GM19468 (cell line): ENCODE measurements at regions not wholly inside any gene's neighbourhood (a gene's known extent, or its start where the extent isn't known, plus 50 kb on each side); places are given as distances from the start of the nearest gene placed in this dataset.

Experiments
- ATAC-seq: cut with Tn5 transposase; IDR thresholded peaks from one replicate; pipeline ENCODE4 v1.9.1; 2021; ENCODE audit warnings: mild to moderate bottlenecking, moderate library complexity, moderate number of reproducible peaks; ENCODE audit not compliant: unreplicated experiment; ENCODE audit errors: extremely low read depth

GRCh38 chr7:136551618-136552017, 316.8 kb upstream of the CHRM2 start:
- no peak for ATAC-seq

DNA sequence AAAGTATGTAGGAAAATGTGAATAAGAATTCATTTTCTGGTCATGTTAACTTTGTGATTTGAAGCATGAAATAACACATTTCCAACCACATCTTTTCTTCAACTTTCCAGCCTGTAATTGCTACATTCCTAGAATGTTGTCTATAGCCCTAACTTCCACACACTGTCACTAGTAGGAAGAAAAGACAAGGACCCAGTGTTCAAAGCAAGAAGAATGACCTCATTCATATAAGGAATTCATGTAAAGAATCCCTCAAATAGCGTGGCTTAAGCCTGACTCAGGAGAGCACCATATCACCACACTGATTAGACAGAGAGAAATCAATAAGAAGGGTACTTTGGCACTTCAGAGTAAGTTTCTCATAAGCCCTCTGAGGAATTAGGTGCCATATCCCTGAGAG, 318.7 kb upstream of the CHRM2 start:
- no peak for ATAC-seq

- no peak for ATAC-seq
Measured at GRCh38 chr7:136533732-136534131, 334.7 kb upstream of the CHRM2 start.

DNA sequence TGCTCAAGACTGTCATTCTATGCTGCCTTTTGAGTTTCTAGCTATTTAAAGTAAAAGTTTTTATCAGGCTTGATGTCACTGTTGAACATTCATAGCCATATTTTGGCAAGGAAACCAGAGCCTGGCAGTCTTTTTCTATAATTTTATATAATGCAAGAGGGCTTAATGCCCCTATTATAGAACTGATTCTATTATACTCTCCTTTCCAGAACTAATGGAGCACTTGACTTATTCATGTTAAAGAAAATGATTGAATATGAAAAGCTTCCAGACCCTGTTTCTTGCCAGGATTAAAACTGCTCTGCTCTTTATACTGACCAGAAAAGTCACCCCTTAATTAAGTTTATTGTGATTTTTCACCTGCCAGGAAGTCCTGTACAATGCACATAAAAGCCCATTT, 337.6 kb upstream of the CHRM2 start:
- ATAC-seq, result no peak

DNA sequence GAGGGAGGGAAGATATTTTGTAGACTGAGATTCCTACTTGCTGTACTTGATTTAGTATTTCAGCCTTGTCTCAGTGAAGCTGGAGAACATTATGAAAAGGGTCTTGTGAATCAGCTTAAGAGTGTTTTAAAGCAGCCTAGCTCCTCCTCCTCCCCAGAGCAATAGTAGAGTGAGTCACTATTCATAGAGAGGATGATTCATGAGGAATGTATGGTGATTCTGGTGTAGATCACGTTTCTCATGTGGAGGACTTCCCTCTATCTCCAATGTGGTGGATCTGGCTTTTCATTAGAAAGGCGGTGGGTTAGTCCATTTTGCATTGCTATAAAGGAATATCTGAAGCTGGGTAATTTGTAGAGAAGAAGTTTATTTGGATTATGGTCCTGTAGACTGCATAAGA, 340.1 kb upstream of the CHRM2 start:
- ATAC-seq, result no peak

DNA sequence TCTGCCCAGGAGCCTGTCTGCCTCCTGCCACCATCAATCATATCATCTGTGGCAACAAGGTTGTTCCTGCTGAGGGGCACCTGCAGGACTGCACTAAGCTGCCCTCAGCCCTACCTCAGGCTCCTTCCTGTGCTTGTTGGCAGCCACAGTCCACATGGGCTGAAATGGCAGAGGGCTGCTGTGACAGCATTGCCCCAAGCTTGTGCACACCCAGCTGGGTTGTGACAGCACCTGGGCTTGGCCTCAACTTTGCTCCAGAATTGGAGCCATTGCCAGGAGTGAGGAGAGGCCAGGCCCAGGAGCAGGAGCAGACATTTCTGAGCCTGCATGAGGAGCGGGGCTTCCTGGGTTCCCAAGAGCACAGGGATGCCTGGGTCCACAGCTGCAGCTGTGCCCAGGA, 340.9 kb upstream of the CHRM2 start:
- no peak for ATAC-seq

DNA sequence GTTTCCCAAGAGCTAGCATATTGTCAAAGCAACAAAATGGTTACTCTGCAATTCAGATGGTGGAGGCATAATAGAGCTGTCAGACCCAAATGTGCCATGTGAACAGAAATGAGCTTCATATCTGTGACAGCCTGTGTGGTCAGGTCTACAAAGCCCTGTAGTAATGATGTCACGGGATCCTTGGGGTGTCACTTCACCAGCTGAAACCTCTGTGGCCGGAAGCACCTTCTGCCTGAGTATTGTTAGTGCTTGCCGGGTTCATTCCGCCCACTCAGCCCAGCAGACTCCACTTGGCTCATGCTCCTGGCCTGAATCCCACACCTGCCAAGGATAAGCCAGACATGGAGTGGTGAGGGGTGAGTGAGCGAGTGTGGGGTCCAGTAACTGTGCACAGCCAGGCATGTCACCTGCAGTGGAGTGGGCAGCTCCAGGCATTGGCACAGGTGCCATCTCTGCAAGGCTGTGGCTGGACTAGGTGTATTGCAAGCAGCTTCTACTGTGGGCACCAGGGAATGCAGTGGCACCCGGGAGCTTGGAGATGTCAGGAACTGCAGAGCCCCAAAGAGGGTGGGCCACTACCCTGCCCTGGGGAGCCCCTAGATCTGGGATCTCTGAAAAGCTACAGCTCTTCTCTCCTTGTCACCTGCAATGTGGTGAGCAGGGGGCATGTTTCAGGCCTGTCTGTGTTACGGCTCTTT, 341.9 kb upstream of the CHRM2 start:
- no peak for ATAC-seq

- ATAC-seq, result no peak
Measured at GRCh38 chr7:136523571-136523970, 344.9 kb upstream of the CHRM2 start.

- ATAC-seq, result no peak
Measured at GRCh38 chr7:136517971-136518370, 350.5 kb upstream of the CHRM2 start.

GRCh38 chr7:136514776-136515175, 353.7 kb upstream of the CHRM2 start:
- ATAC-seq, result no peak

GRCh38 chr7:136513744-136514143, 354.7 kb upstream of the CHRM2 start:
- ATAC-seq, result no peak

DNA sequence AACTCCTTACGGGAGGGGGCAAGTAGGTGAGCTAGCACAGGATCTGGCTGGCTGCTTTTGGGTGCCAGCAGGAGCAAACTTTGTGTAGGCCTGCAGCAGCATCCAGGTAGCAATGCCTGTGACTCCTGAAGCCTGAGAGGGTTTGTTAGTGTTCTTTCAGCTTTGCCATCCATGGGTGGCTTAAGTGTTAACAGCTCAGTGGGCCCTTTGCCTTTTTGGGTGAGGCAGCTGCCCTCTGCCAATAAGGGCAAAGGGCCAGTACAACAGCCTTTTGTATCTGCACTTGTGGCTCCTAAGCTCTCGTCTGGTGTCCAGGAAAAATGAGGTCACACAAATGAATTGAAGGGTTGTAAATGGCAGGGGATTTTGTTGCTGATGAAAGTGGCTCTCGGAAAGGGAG, 359.0 kb upstream of the CHRM2 start:
- ATAC-seq, result no peak

- ATAC-seq, result no peak
Measured at GRCh38 chr7:136502162-136502561, 366.3 kb upstream of the CHRM2 start.

- ATAC-seq, result no peak
Measured at GRCh38 chr7:136501151-136501550, 367.3 kb upstream of the CHRM2 start.

- ATAC-seq, result no peak
Measured at GRCh38 chr7:136496551-136496950, 371.9 kb upstream of the CHRM2 start.

DNA sequence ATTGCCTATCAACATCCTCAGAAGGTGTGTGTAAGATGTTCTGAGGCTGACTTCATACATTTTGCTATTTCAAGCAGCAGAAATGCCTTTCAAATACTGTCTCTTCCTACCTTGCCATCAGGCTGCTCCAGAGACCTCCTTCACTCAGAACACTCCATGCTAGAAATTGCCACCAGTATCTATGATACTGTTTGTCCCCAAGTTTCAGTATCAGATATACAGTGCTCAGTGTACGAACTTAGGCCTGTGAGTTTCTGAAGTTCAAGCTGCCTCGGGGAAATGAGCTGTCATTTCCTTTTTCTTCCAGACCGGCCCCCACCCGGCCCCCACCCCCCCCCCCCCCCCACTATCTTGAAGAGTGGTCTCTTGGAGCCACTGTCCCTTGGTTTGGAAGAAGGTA, 373.4 kb upstream of the CHRM2 start:
- ATAC-seq, result no peak

DNA sequence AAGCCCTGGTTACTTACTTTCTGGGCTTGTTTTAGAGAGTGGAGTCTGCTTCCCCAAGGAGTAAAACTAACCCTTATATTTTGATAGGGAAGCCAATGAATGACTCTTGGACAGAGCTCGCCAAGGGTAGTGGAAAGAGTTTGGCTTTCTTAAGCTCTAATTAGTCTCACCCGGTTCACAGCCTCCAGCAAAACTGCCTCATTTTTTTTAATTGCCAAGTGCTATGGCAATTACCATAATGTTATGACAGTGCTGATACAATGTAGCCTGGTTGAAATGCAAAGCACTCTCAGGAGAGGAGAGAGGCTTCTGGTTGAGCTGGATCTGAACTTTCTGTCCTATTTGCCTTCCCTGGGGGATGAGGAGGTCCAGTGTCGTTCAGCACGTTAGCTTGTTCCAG, 376.1 kb upstream of the CHRM2 start:
- ATAC-seq, result no peak

DNA sequence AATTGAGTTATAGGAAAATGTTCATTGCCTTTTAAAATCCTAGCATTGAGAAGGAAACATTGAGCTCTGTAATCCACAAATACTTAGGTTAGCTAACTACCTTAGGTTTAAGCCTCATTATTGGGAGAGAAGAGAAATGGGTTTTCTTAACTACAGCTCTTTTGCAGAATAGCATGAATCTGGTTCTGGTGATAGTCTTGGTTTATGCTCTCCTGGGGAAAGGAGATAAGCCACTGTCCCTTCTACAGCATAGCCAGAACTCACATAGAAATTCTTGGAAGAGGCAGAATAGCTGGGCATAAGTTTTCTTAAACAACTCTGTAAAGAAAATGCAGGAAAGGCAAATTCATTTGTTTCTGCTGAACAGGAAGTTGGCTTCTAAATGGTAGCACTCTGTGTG, 378.6 kb upstream of the CHRM2 start:
- no peak for ATAC-seq

- no peak for ATAC-seq
Measured at GRCh38 chr7:136480901-136481300, 387.6 kb upstream of the CHRM2 start.

DNA sequence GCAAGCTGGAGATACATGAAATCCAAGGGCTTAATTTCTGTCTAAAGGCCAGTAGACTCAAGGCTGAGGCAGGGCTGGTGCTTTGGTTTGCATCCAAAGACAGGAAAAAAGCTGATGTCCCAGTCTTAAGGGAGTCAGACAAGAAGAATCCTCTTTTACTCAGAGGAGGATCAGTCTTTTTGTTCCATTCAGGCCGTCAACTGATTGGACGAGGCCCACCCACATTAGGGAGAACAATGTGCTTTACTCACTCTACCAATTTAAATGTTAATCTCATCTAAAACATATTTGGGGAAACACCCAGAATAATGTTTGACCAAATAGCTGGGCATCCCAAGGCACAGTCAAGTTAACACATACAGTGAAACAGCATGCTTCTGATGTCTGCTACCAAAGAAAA, 388.5 kb upstream of the CHRM2 start:
- no peak for ATAC-seq

DNA sequence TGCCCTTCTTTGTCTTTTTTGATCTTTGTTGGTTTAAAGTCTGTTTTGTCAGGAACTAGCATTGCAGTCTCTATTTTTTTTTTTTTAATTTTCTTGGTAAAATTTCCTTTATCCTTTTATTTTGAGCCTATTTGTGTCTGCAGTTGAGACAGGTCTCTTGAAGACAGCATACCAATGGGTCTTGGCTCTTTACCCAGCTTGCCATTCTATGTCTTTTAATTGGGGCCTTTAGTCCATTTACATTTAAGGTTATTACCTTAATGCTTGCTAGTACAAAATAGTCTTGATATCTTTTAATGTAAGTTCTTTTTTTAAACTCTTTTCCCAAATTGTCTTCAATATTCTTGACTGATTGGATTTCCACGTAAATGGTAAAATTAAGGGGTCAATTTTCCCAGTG, 398.3 kb upstream of the CHRM2 start:
- ATAC-seq, result no peak

- no peak for ATAC-seq
Measured at GRCh38 chr7:136452949-136453348, 415.5 kb upstream of the CHRM2 start.

DNA sequence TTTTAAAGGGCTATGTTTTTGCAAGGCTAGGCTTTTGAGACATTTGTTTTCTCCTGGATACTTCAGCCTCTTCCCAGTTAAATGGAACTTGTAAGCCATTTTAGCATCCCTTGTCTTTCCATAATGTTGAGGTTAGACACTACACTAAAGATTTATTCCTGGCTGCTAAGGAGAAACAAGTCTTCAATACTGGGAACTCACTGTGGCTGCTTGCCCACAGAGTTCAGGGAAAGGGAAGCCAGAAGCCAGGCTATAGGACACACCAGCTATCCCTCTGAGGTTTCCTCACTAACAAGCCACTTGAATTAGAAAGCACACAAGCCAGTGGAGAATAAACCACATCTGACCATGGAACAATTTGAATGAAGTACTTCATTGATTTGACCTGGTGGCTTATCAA, 421.7 kb upstream of the CHRM2 start:
- ATAC-seq, result no peak
